SU-DHL-6 (cell line): ENCODE measurements at regions not wholly inside any gene's neighbourhood (a gene's known extent, or its start where the extent isn't known, plus 50 kb on each side); places are given as distances from the start of the nearest gene placed in this dataset.

Source experiments
- EZH2phosphoT487 ChIP-seq: fragments of 200-600 bp; sonication (generic), shearing (Covaris generic); conservative IDR thresholded peaks from 2 replicates; pipeline ENCODE4 v1.6.1; 2018; ENCODE audit warnings: mild to moderate bottlenecking, antibody characterized with exemption, low read length, moderate library complexity, mixed read lengths
- TF ChIP-seq, protein P1 (sequence below): fragments of 200-600 bp; sonication (generic); IDR thresholded peaks from one replicate; pipeline ENCODE4 v1.5.1; 2017; ENCODE audit warnings: antibody characterized with exemption, mild to moderate bottlenecking, low read length, moderate library complexity; ENCODE audit not compliant: insufficient read depth, poor library complexity, severe bottlenecking

DNA sequence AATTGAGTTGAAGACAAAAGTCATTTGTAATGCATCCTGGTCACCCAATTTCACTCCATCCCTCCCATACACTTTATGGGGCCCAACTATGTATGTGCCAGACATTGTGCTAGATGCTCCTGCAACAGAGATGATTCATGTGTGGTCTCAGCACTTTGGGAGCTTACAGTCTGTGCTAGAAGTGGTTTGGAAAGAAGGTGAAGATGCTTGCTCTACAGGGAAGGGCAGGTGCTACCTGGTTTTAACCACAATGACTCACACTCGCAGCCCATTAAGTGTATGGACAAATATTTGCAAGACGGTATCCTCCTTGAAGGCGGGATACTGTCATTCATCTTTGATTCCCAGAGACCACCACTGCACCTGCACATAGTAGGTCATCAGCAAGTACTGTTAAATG is 257.6 kb downstream of the OTUD1 start:
- TF ChIP-seq, protein P1, sequence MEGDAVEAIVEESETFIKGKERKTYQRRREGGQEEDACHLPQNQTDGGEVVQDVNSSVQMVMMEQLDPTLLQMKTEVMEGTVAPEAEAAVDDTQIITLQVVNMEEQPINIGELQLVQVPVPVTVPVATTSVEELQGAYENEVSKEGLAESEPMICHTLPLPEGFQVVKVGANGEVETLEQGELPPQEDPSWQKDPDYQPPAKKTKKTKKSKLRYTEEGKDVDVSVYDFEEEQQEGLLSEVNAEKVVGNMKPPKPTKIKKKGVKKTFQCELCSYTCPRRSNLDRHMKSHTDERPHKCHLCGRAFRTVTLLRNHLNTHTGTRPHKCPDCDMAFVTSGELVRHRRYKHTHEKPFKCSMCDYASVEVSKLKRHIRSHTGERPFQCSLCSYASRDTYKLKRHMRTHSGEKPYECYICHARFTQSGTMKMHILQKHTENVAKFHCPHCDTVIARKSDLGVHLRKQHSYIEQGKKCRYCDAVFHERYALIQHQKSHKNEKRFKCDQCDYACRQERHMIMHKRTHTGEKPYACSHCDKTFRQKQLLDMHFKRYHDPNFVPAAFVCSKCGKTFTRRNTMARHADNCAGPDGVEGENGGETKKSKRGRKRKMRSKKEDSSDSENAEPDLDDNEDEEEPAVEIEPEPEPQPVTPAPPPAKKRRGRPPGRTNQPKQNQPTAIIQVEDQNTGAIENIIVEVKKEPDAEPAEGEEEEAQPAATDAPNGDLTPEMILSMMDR: no peak
- no peak for TF ChIP-seq EZH2phosphoT487
